ENCODE measurements at regions not wholly inside any gene's neighbourhood (a gene's known extent, or its start where the extent isn't known, plus 50 kb on each side); places are given as distances from the start of the nearest gene placed in this dataset.
"Not testable (repeated sequence)": the region's sequence is repeated elsewhere in the genome, so short reads cannot be mapped to it uniquely, and the experiment has no call there.

- Histone ChIP-seq H3K36me3 (ENCODE audit: low read depth, missing control alignments) (no peaks in the 10 kb centered on the region), H3K27ac (no peak overlapping the region), H3K4me1 (no peaks in the 10 kb centered on the region), H3K27me3 (no peaks in the 10 kb centered on the region), H3K9me3 (no peaks in the 10 kb centered on the region), H3K4me3 (no peak overlapping the region)
- intact Hi-C loops (cut with DNase I; ENCODE audit: low total_unique reads) = no loop called here
- WGBS, 2 donors = 55 to 56% methylated on average over 19 of the region's 19 CpGs
- DNase-seq = peak; percentile 10
- TF ChIP-seq POLR2A (IDR thresholded peaks at IDR 0.05) = no peak
- no peak for TF ChIP-seq CTCF (IDR thresholded peaks at IDR 0.05)
Observed at GRCh38 chr1:47688461-47689296, 250.8 kb downstream of the FOXD2 start.

GRCh38 chr1:47689894-47690293 lies 252.1 kb downstream of the FOXD2 start:
- Histone ChIP-seq H3K27me3 (no peaks in the 10 kb centered on the region), H3K4me1 (no peaks in the 10 kb centered on the region), H3K36me3 (ENCODE audit: low read depth, missing control alignments) (no peaks in the 10 kb centered on the region), H3K27ac (no peak overlapping the region), H3K4me3 (no peak overlapping the region), H3K9me3 (no peaks in the 10 kb centered on the region)
- DNase-seq = no peak
- intact Hi-C loops (cut with DNase I; ENCODE audit: low total_unique reads) = no loop called here
- TF ChIP-seq CTCF (IDR thresholded peaks at IDR 0.05) = no peak
- TF ChIP-seq POLR2A (IDR thresholded peaks at IDR 0.05) = no peak
- WGBS, 2 donors = 86 to 90% methylated on average over 11 of the region's 11 CpGs

GRCh38 chr1:47690341-47691250 lies 252.8 kb downstream of the FOXD2 start:
- whole genome bisulfite sequencing, 2 donors = 84 to 88% methylated on average over 15 of the region's 15 CpGs

GRCh38 chr1:47691293-47691692 lies 253.4 kb downstream of the FOXD2 start:
- DNase-seq; H3K4me1 ChIP-seq; H3K27me3 ChIP-seq; H3K4me3 ChIP-seq; H3K36me3 ChIP-seq (ENCODE audit: low read depth, missing control alignments); H3K27ac ChIP-seq; H3K9me3 ChIP-seq; intact Hi-C loops (cut with DNase I; ENCODE audit: low total_unique reads): not testable (repeated sequence)
- WGBS, 2 donors = 88 to 90% methylated on average over 4 of the region's 4 CpGs

More at GRCh38 chr1:47690341-47691250, 252.8 kb downstream of the FOXD2 start:
- H3K4me1 ChIP-seq = no peaks in the 10 kb centered on the region
- DNase-seq = no peak
- TF ChIP-seq CTCF (IDR thresholded peaks at IDR 0.05) (no peak), POLR2A (IDR thresholded peaks at IDR 0.05) (no peak)
- intact Hi-C loops (cut with DNase I; ENCODE audit: low total_unique reads) = no loop called here
- H3K9me3 ChIP-seq = no peaks in the 10 kb centered on the region
- no peak overlapping the region for H3K27ac ChIP-seq
- no peaks in the 10 kb centered on the region for H3K36me3 ChIP-seq (ENCODE audit: low read depth, missing control alignments)
- H3K27me3 ChIP-seq = no peaks in the 10 kb centered on the region
- no peak overlapping the region for H3K4me3 ChIP-seq

GRCh38 chr1:47692196-47692595 lies 254.4 kb downstream of the FOXD2 start:
- Histone ChIP-seq H3K4me1 (no peaks in the 10 kb centered on the region), H3K36me3 (ENCODE audit: low read depth, missing control alignments) (no peaks in the 10 kb centered on the region), H3K9me3 (no peaks in the 10 kb centered on the region), H3K4me3 (no peak overlapping the region), H3K27ac (no peak overlapping the region), H3K27me3 (no peaks in the 10 kb centered on the region)
- intact Hi-C loops (cut with DNase I; ENCODE audit: low total_unique reads) = no loop called here
- peak; percentile 7 for DNase-seq
- no peak for TF ChIP-seq POLR2A (IDR thresholded peaks at IDR 0.05)
- TF ChIP-seq CTCF (IDR thresholded peaks at IDR 0.05) = no peak
- WGBS, 2 donors = 95% methylated on average over 7 of the region's 7 CpGs
